Fibroblast of mammary gland (primary cell): ENCODE measurements at regions not wholly inside any gene's neighbourhood (a gene's known extent, or its start where the extent isn't known, plus 50 kb on each side); places are given as distances from the start of the nearest gene placed in this dataset.

Source experiments
- DNase-seq: peaks from one replicate; pipeline ENCODE4 v3.0.0-alpha.2; 2010; ENCODE audit warnings: low read depth
- H3K4me3 ChIP-seq: 2 replicates; pipeline ENCODE4 v1.5.1; 2011; ENCODE audit warnings: low read depth, mild to moderate bottlenecking, low read length, moderate library complexity; ENCODE audit not compliant: control insufficient read depth
- CTCF ChIP-seq: conservative IDR thresholded peaks from 2 replicates; pipeline ENCODE4 v1.5.1; 2011; ENCODE audit warnings: low read depth, low read length, inconsistent platforms; ENCODE audit not compliant: control insufficient read depth, insufficient read depth

GRCh38 chr13:94829837-94830365 is 117.6 kb upstream of the SOX21 start:
- no peak overlapping the region for H3K4me3 ChIP-seq
- no peak for TF ChIP-seq CTCF
- DNase-seq = no peak

- no peak for DNase-seq
- TF ChIP-seq CTCF = no peak
- no peak overlapping the region for H3K4me3 ChIP-seq
These were observed 117.0 kb upstream of the SOX21 start for GRCh38 chr13:94829185-94829836.

- no peak for TF ChIP-seq CTCF
- DNase-seq = no peak
- H3K4me3 ChIP-seq = no peak overlapping the region
These were observed 115.2 kb upstream of the SOX21 start for GRCh38 chr13:94827566-94827965.

- DNase-seq = peak; percentile 67
- no peak overlapping the region for H3K4me3 ChIP-seq
- no peak for TF ChIP-seq CTCF
These were observed 113.2 kb upstream of the SOX21 start for GRCh38 chr13:94825507-94825906.

GRCh38 chr13:94824601-94825000 is 112.3 kb upstream of the SOX21 start:
- no peak for TF ChIP-seq CTCF
- no peak for DNase-seq
- H3K4me3 ChIP-seq = no peak overlapping the region

- TF ChIP-seq CTCF = no peak
These were observed 110.0 kb upstream of the SOX21 start for GRCh38 chr13:94822356-94822755.

GRCh38 chr13:94816256-94816655 is 103.9 kb upstream of the SOX21 start:
- TF ChIP-seq CTCF = no peak
- H3K4me3 ChIP-seq = no peak overlapping the region
- no peak for DNase-seq

More at GRCh38 chr13:94822356-94822755, 110.0 kb upstream of the SOX21 start:
- DNase-seq = no peak
- no peak overlapping the region for H3K4me3 ChIP-seq
